Nephron progenitor cell (in vitro differentiated cells): ENCODE measurements at regions not wholly inside any gene's neighbourhood (a gene's known extent, or its start where the extent isn't known, plus 50 kb on each side); places are given as distances from the start of the nearest gene placed in this dataset.

Experiments used
- DNase-seq: peaks from one replicate; pipeline ENCODE4 v3.0.0; 2021
- H3K27ac Mint-ChIP-seq: 2 replicates; pipeline ENCODE4 v1.8.0; 2021; ENCODE audit warnings: mild to moderate bottlenecking, moderate library complexity, mixed read lengths
- H3K27me3 Mint-ChIP-seq: 2 replicates; pipeline ENCODE4 v1.8.0; 2021; ENCODE audit warnings: mild to moderate bottlenecking, low read depth, mixed read lengths; ENCODE audit not compliant: poor library complexity
- H3K36me3 Mint-ChIP-seq: 2 replicates; pipeline ENCODE4 v1.8.0; 2021; ENCODE audit warnings: low read depth, mixed read lengths
- H3K4me1 Mint-ChIP-seq: 2 replicates; pipeline ENCODE4 v1.8.0; 2021; ENCODE audit warnings: mixed read lengths
- H3K4me3 Mint-ChIP-seq: 2 replicates; pipeline ENCODE4 v1.8.0; 2021; ENCODE audit warnings: mild to moderate bottlenecking, moderate library complexity, mixed read lengths
- H3K9me3 Mint-ChIP-seq: 2 replicates; pipeline ENCODE4 v1.8.0; 2021; ENCODE audit warnings: mild to moderate bottlenecking, moderate library complexity, mixed read lengths
- CTCF ChIP-seq: fragments of 200-600 bp; sonication (generic); IDR thresholded peaks from 2 replicates; pipeline ENCODE4 v1.5.0; 2021; ENCODE audit warnings: antibody characterized with exemption

- Mint-ChIP-seq H3K9me3 (no peaks in the 10 kb centered on the region), H3K4me1 (no peaks in the 10 kb centered on the region)
- no peak for TF ChIP-seq CTCF
Observed at GRCh38 chr6:92114797-92115196, 1304.6 kb downstream of the EPHA7 start.

GRCh38 chr6:92114091-92114675 lies 1305.2 kb downstream of the EPHA7 start:
- DNase-seq = no peak
- H3K36me3 Mint-ChIP-seq = no peaks in the 10 kb centered on the region
- no peak overlapping the region for H3K4me3 Mint-ChIP-seq
- no peaks in the 10 kb centered on the region for H3K4me1 Mint-ChIP-seq
- no peaks in the 10 kb centered on the region for H3K27me3 Mint-ChIP-seq
- H3K27ac Mint-ChIP-seq = no peak overlapping the region
- TF ChIP-seq CTCF = no peak
- H3K9me3 Mint-ChIP-seq = no peaks in the 10 kb centered on the region

More at GRCh38 chr6:92114797-92115196, 1304.6 kb downstream of the EPHA7 start:
- H3K4me3 Mint-ChIP-seq = no peak overlapping the region
- no peak overlapping the region for H3K27ac Mint-ChIP-seq
- DNase-seq = no peak
- no peaks in the 10 kb centered on the region for H3K27me3 Mint-ChIP-seq
- H3K36me3 Mint-ChIP-seq = no peaks in the 10 kb centered on the region

GRCh38 chr6:92111386-92111785 lies 1308.0 kb downstream of the EPHA7 start:
- H3K9me3 Mint-ChIP-seq = peaks cover 1% of the 10 kb centered on the region
- no peak overlapping the region for H3K4me3 Mint-ChIP-seq
- no peak overlapping the region for H3K27ac Mint-ChIP-seq
- no peaks in the 10 kb centered on the region for H3K4me1 Mint-ChIP-seq
- TF ChIP-seq CTCF = no peak
- H3K36me3 Mint-ChIP-seq = no peaks in the 10 kb centered on the region
- no peak for DNase-seq
- no peaks in the 10 kb centered on the region for H3K27me3 Mint-ChIP-seq

GRCh38 chr6:92110403-92110802 lies 1309.0 kb downstream of the EPHA7 start:
- Mint-ChIP-seq H3K27ac (no peak overlapping the region), H3K4me1 (no peaks in the 10 kb centered on the region)

GRCh38 chr6:92109956-92110355 lies 1309.4 kb downstream of the EPHA7 start:
- Mint-ChIP-seq H3K27me3 (peaks cover 2% of the 10 kb centered on the region), H3K4me1 (no peaks in the 10 kb centered on the region)

More at GRCh38 chr6:92110403-92110802, 1309.0 kb downstream of the EPHA7 start:
- H3K9me3 Mint-ChIP-seq = peaks cover 6% of the 10 kb centered on the region
- H3K27me3 Mint-ChIP-seq = peaks cover 2% of the 10 kb centered on the region
- DNase-seq = no peak
- no peak overlapping the region for H3K4me3 Mint-ChIP-seq
- TF ChIP-seq CTCF = no peak
- no peaks in the 10 kb centered on the region for H3K36me3 Mint-ChIP-seq

More at GRCh38 chr6:92109956-92110355, 1309.4 kb downstream of the EPHA7 start:
- DNase-seq = no peak
- H3K36me3 Mint-ChIP-seq = no peaks in the 10 kb centered on the region
- no peak overlapping the region for H3K27ac Mint-ChIP-seq
- H3K4me3 Mint-ChIP-seq = no peak overlapping the region
- no peak for TF ChIP-seq CTCF
- H3K9me3 Mint-ChIP-seq = peaks cover 10% of the 10 kb centered on the region
